ENCODE measurements at regions not wholly inside any gene's neighbourhood (a gene's known extent, or its start where the extent isn't known, plus 50 kb on each side); places are given as distances from the start of the nearest gene placed in this dataset.

DNA sequence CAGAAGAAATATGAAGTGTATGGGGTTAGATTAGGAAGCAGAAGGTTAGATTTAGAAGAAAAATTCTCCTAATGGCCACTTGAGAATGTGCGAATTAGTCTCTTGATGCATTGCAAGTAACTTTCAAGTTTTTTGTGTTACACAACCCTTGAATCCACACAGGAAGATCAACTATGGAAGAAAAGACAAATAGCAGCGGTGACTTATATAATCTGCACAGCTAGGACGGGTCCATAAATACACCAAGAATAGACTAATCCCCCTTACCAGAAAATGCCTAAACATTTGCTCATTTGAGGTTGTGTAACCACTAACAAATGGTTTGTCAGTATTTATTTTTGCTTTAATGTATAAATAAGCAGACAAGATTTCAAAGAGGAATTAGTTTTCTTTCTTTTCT is 182.6 kb downstream of the TGFB2 start:
- H3K27me3 ChIP-seq (replicated peaks; ENCODE audit: control insufficient read depth, insufficient read depth, low read length) = no peaks in the 10 kb centered on the region
- no peaks in the 10 kb centered on the region for H3K9me3 ChIP-seq (ENCODE audit: control insufficient read depth, low read length)
- no peak overlapping the region for H3K4me3 ChIP-seq (ENCODE audit: low read length)
- DNase-seq (ENCODE audit: low read depth) = peak; percentile 56
- H3K36me3 ChIP-seq (ENCODE audit: control insufficient read depth, insufficient read depth, low read length, severe bottlenecking) = no peaks in the 10 kb centered on the region
- H3K4me1 ChIP-seq (ENCODE audit: control insufficient read depth, insufficient read depth, low read length) = no peaks in the 10 kb centered on the region
- H3K9ac ChIP-seq (ENCODE audit: low read length) = no peak overlapping the region

DNA sequence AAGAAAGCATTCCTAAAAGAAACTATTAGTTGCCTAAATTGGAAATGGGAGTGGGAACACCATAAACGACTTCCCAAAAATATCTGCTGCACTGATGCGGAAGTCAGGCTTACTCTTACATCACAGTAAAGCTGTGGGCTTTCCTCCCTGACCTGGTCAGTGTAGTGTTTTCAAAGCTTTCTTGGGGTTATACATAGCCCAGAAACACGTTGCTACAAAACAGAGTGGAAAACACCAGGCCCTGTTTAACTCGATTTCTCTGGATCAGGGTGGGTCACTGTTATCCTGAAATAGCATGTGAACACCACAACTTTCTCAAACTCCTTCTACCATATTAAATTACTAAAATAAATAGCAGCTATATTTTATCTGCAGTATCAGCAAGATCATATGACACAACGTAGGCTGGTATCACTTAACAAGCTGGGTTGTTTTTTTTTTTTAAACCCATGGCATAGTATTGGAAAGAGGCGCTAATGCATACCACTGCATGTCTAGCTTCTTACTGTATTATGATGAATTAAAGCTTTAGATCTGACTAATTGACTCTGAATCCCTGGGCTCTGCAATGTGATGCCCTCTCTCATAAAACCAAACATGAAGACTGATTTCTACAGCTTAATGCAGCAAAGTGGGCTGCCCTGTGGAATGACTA is 184.6 kb downstream of the TGFB2 start:
- Histone ChIP-seq H3K36me3 (ENCODE audit: control insufficient read depth, insufficient read depth, low read length, severe bottlenecking) (no peaks in the 10 kb centered on the region), H3K9me3 (ENCODE audit: control insufficient read depth, low read length) (no peaks in the 10 kb centered on the region), H3K4me1 (ENCODE audit: control insufficient read depth, insufficient read depth, low read length) (no peaks in the 10 kb centered on the region), H3K9ac (ENCODE audit: low read length) (no peak overlapping the region), H3K4me3 (ENCODE audit: low read length) (no peak overlapping the region), H3K27me3 (replicated peaks; ENCODE audit: control insufficient read depth, insufficient read depth, low read length) (no peaks in the 10 kb centered on the region)
- peak; percentile 38 for DNase-seq (ENCODE audit: low read depth)

DNA sequence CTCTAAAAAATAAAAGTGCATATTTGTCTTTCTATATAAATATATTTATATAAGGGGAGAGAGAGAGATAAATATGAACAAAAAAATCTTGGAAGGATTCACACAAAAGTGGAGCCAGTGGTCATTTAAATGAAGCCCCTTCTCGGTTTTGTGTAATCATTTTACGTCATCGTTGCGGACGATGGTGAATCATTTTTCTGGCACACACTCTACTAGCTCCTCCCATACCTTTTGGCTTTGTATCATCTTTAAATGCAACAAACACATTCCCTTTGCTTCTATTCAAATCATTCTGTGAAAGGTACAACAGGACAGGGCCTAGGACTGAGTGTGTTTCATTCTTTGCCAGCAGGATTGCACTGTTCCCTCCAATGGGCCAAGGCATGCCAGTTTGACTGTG is 186.8 kb downstream of the TGFB2 start:
- H3K4me3 ChIP-seq (ENCODE audit: low read length) = no peak overlapping the region
- peaks cover 3% of the 10 kb centered on the region for H3K4me1 ChIP-seq (ENCODE audit: control insufficient read depth, insufficient read depth, low read length)
- H3K9ac ChIP-seq (ENCODE audit: low read length) = no peak overlapping the region
- no peaks in the 10 kb centered on the region for H3K9me3 ChIP-seq (ENCODE audit: control insufficient read depth, low read length)
- H3K36me3 ChIP-seq (ENCODE audit: control insufficient read depth, insufficient read depth, low read length, severe bottlenecking) = no peaks in the 10 kb centered on the region
- H3K27me3 ChIP-seq (replicated peaks; ENCODE audit: control insufficient read depth, insufficient read depth, low read length) = no peaks in the 10 kb centered on the region
- DNase-seq (ENCODE audit: low read depth) = no peak

DNA sequence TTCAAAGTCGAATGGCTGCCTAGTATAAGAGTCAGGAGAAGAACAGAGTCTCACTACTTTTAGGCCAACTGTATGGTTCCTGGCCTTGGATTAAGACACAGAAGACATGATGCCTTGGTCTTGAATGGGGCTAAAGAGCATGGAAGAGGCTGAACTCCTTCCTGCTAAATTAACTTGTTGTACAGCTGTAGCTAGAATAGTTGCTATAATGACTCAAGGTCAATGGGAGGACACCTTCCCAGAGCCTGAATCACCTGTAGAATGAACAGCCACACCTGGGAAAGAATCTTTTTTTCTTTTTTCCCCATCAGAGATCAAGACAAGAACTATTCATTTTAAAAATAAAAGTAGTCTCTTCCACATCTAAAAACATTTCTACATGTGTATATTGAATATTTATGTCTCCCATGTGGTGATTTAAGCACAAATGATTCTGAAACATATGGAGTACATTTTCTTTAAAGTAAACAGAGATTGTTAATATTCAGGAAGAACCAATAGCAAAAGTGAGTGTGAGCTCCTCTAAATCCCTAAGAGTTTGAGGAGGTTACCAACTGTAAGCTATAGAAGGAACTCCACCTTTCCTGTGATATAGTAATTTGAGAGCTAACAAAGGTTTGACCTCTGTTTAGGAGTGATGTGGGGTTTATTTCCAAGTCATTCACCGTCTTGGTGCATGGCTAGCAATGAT is 191.3 kb downstream of the TGFB2 start:
- Histone ChIP-seq H3K4me3 (ENCODE audit: low read length) (no peak overlapping the region), H3K4me1 (ENCODE audit: control insufficient read depth, insufficient read depth, low read length) (peaks cover 28% of the 10 kb centered on the region), H3K9ac (ENCODE audit: low read length) (peak overlapping the region; percentile 70), H3K27me3 (replicated peaks; ENCODE audit: control insufficient read depth, insufficient read depth, low read length) (no peaks in the 10 kb centered on the region), H3K9me3 (ENCODE audit: control insufficient read depth, low read length) (no peaks in the 10 kb centered on the region), H3K36me3 (ENCODE audit: control insufficient read depth, insufficient read depth, low read length, severe bottlenecking) (no peaks in the 10 kb centered on the region)
- DNase-seq (ENCODE audit: low read depth) = no peak

DNA sequence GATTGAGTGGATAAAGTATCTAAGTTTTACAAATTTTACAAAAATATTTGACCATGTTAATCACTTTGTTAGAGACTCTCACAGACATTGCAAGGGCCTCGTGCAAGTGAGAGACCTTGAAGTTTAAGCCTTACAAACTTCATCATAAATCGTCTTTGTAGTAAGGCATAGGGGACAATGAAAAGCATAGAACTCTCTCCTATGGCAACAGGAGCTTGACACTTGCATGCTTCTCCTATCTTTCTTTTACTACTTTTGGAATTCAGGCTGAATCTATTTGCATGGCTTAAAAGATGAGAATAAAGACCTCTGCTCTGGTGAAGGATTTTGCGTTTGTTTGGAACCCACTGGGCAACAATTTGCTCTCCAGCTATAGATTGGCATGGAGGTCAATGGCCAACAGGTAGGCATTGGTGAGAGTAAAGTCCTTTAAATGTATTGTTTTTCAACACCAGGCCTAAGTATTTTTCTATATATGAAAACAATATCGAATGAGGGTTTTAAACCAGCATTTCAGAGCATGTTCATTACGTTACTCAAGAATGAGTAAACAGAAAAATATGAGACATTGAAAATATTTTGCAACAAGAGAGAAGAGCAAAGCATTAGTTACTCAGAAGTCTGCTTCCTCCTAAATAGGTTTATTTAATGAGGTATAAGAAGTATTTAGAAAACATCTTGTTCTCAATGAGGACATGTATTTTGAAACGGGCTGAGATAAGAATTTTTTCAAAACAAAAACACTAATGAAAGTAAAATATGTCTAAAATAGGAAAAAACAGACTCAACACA is 192.2 kb downstream of the TGFB2 start:
- peaks cover 28% of the 10 kb centered on the region for H3K4me1 ChIP-seq (ENCODE audit: control insufficient read depth, insufficient read depth, low read length)
- H3K9me3 ChIP-seq (ENCODE audit: control insufficient read depth, low read length) = no peaks in the 10 kb centered on the region
- peak overlapping the region; percentile 70 for H3K9ac ChIP-seq (ENCODE audit: low read length)
- no peaks in the 10 kb centered on the region for H3K27me3 ChIP-seq (replicated peaks; ENCODE audit: control insufficient read depth, insufficient read depth, low read length)
- H3K4me3 ChIP-seq (ENCODE audit: low read length) = no peak overlapping the region
- peak; percentile 85 for DNase-seq (ENCODE audit: low read depth)
- H3K36me3 ChIP-seq (ENCODE audit: control insufficient read depth, insufficient read depth, low read length, severe bottlenecking) = no peaks in the 10 kb centered on the region

DNA sequence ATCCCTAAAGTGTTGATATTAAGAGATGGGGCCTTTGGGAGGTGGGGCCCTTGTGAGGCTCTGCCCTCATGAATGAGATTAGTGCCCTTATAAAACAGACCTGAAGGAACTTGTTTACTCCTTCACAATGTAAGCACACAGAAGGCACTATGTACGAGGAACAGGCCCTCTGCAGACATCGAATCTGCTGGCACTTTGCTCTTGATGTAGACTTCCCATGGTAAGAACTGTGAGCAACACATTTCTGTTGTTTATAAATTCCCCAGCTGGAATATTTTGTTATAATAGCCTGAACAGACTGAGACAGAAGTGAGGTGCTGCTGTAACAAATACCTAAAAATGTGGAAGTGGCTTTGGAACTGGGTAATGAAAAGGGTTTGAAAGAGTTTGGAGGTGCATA is 193.2 kb downstream of the TGFB2 start:
- Histone ChIP-seq H3K36me3 (ENCODE audit: control insufficient read depth, insufficient read depth, low read length, severe bottlenecking) (no peaks in the 10 kb centered on the region), H3K27me3 (replicated peaks; ENCODE audit: control insufficient read depth, insufficient read depth, low read length) (no peaks in the 10 kb centered on the region), H3K4me1 (ENCODE audit: control insufficient read depth, insufficient read depth, low read length) (peaks cover 28% of the 10 kb centered on the region), H3K4me3 (ENCODE audit: low read length) (no peak overlapping the region), H3K9me3 (ENCODE audit: control insufficient read depth, low read length) (no peaks in the 10 kb centered on the region), H3K9ac (ENCODE audit: low read length) (peak overlapping the region; percentile 70)
- no peak for DNase-seq (ENCODE audit: low read depth)

DNA sequence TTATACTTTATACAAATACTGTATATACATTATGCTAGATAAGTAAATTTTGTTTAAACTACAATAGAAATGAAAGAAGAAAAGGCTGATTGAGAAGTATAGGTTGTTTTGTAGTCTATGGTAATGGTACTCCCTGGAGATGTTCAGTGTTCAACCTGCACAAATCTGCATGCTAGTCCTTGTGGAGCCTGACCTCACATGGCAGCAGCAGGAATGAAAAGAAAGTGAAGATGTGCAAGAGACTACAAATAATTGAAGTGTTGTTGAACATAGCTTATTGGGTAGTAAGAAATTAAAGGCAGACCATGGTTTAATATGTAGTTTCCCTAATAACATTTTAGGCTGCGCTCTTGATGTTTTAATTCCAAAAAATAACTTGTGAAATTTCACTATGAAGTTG is 201.2 kb downstream of the TGFB2 start:
- Histone ChIP-seq H3K27me3 (replicated peaks; ENCODE audit: control insufficient read depth, insufficient read depth, low read length) (no peaks in the 10 kb centered on the region), H3K4me1 (ENCODE audit: control insufficient read depth, insufficient read depth, low read length) (no peaks in the 10 kb centered on the region), H3K9me3 (ENCODE audit: control insufficient read depth, low read length) (no peaks in the 10 kb centered on the region), H3K4me3 (ENCODE audit: low read length) (no peak overlapping the region), H3K9ac (ENCODE audit: low read length) (no peak overlapping the region), H3K36me3 (ENCODE audit: control insufficient read depth, insufficient read depth, low read length, severe bottlenecking) (no peaks in the 10 kb centered on the region)
- DNase-seq (ENCODE audit: low read depth) = peak; percentile 19

DNA sequence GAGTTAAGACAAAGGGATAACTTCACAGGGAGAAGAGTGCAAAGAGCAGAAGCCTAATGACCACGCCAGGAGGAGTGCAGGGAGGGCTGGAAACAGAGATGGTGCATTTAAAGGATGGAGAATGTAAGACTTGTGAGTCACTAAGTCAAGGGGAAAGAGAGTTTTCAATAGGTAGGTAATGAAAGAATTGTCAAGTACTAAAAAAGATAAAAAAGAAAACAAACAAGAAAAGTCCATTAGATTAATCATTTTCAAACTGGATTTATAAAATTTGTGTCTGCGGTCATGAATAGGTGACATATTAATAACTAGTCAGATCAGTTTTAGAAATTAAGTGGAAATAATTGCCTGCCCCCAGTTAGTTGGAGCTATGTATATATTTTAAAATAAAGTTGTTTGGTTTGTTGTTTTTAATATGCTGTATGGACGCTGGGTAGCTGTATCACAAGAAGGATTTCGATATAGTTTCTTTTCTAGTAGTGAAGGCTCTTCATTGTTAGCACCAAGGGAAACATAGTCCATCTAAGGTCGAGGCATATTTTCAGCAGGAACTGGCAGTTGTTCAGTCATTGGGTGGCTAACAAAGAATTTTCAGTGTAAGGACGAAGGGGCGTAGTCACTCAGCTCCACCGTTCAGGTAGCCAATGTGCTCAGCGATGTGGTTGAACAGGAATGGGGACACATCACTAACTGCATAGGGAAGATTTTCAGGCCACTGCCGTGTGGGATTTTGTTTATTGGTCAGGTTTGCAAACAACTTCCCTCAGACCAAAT is 203.0 kb downstream of the TGFB2 start:
- H3K36me3 ChIP-seq (ENCODE audit: control insufficient read depth, insufficient read depth, low read length, severe bottlenecking) = no peaks in the 10 kb centered on the region
- no peaks in the 10 kb centered on the region for H3K9me3 ChIP-seq (ENCODE audit: control insufficient read depth, low read length)
- H3K27me3 ChIP-seq (replicated peaks; ENCODE audit: control insufficient read depth, insufficient read depth, low read length) = no peaks in the 10 kb centered on the region
- no peak for DNase-seq (ENCODE audit: low read depth)
- H3K4me1 ChIP-seq (ENCODE audit: control insufficient read depth, insufficient read depth, low read length) = no peaks in the 10 kb centered on the region
- H3K4me3 ChIP-seq (ENCODE audit: low read length) = no peak overlapping the region
- no peak overlapping the region for H3K9ac ChIP-seq (ENCODE audit: low read length)

DNA sequence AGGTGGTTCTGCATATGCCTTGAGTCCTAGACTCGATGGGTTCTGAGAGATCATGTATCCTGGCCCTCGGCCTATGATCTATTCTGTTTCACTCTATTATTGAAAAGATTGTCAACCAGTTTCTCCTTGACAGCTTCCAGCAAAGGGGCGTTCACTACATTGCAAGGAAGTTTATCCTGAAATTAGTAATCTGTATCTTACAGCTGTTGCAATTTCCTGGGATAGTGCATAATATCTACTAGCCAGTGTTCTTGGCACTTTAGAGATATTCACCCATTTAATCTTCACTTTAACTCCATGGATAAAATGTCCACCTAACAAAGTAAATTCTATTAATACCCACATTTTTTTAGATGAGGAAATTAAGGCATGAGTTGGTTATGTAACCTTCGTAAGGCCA is 203.6 kb downstream of the TGFB2 start:
- H3K4me3 ChIP-seq (ENCODE audit: low read length) = no peak overlapping the region
- no peaks in the 10 kb centered on the region for H3K36me3 ChIP-seq (ENCODE audit: control insufficient read depth, insufficient read depth, low read length, severe bottlenecking)
- H3K9me3 ChIP-seq (ENCODE audit: control insufficient read depth, low read length) = no peaks in the 10 kb centered on the region
- no peaks in the 10 kb centered on the region for H3K4me1 ChIP-seq (ENCODE audit: control insufficient read depth, insufficient read depth, low read length)
- no peak for DNase-seq (ENCODE audit: low read depth)
- H3K9ac ChIP-seq (ENCODE audit: low read length) = no peak overlapping the region
- H3K27me3 ChIP-seq (replicated peaks; ENCODE audit: control insufficient read depth, insufficient read depth, low read length) = no peaks in the 10 kb centered on the region

DNA sequence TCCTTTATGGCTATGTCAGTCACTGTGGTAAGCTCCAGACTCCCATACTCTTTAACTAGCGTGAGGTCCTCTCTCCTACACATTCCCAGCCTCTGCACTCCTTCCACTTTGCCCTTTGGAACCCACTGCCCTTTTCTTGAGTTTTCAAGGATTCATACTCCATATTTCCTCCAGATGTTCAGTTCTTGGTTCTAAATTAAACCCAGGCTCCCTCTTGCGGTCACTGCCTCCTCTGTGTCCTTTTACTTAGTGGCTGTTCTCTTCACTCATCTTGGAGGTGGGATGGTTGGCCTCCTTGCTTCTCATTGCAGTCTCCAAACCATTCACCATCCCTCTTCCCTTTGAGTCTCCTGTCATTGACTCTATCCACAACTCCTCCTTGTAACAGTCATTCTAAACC is 208.1 kb downstream of the TGFB2 start:
- Histone ChIP-seq H3K4me1 (ENCODE audit: control insufficient read depth, insufficient read depth, low read length) (no peaks in the 10 kb centered on the region), H3K27me3 (replicated peaks; ENCODE audit: control insufficient read depth, insufficient read depth, low read length) (no peaks in the 10 kb centered on the region), H3K36me3 (ENCODE audit: control insufficient read depth, insufficient read depth, low read length, severe bottlenecking) (no peaks in the 10 kb centered on the region), H3K9me3 (ENCODE audit: control insufficient read depth, low read length) (no peaks in the 10 kb centered on the region), H3K4me3 (ENCODE audit: low read length) (no peak overlapping the region), H3K9ac (ENCODE audit: low read length) (no peak overlapping the region)
- DNase-seq (ENCODE audit: low read depth) = peak; percentile 84

DNA sequence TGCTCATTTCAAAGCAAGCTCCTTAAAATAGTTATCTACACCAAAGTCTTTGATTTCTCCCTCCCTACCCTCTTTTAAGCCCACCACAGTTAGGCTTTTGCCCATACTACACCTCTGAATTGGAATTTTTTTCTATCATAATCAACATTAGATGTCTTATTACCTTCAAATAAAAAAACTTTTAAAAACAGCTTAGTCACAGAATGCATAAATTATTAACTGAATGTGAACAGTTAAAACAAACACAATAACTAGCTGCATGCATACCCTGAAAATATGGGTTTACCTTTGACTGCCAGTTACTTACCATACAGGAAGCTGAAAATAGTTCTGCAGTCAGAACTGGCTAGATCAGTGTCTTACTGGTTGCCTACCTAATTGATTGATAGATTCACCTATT is 210.9 kb downstream of the TGFB2 start:
- no peak for DNase-seq (ENCODE audit: low read depth)
- Histone ChIP-seq H3K27me3 (replicated peaks; ENCODE audit: control insufficient read depth, insufficient read depth, low read length) (no peaks in the 10 kb centered on the region), H3K4me3 (ENCODE audit: low read length) (no peak overlapping the region), H3K9me3 (ENCODE audit: control insufficient read depth, low read length) (no peaks in the 10 kb centered on the region), H3K9ac (ENCODE audit: low read length) (no peak overlapping the region), H3K36me3 (ENCODE audit: control insufficient read depth, insufficient read depth, low read length, severe bottlenecking) (no peaks in the 10 kb centered on the region), H3K4me1 (ENCODE audit: control insufficient read depth, insufficient read depth, low read length) (no peaks in the 10 kb centered on the region)
